ENCODE measurements at regions not wholly inside any gene's neighbourhood (a gene's known extent, or its start where the extent isn't known, plus 50 kb on each side); places are given as distances from the start of the nearest gene placed in this dataset.
"Not testable (repeated sequence)": the region's sequence is repeated elsewhere in the genome, so short reads cannot be mapped to it uniquely, and the experiment has no call there.

- POLR2A ChIA-PET (ENCODE audit: partially characterized antibody): not testable (repeated sequence)
- CTCF ChIA-PET (ENCODE audit: partially characterized antibody): interaction anchor here (0.8 to 2.0 kb wide), 2 partner anchors 17 to 28 kb away, joined by 3 to 5 read pairs; no protein-coding TSS in a partner anchor
Measured at GRCh38 chr4:81580994-81581374, 109.3 kb upstream of the RASGEF1B start.

More at GRCh38 chr4:81580994-81581374, 109.3 kb upstream of the RASGEF1B start:
- not testable (repeated sequence) for H4K5ac ChIP-seq (ENCODE audit: insufficient read length, low read depth, low read length); H3K18ac ChIP-seq (ENCODE audit: extremely low read depth, low read length); H2AK5ac ChIP-seq (ENCODE audit: low read depth, low read length); H3K4me2 ChIP-seq (ENCODE audit: insufficient read depth in 1 of 2, low read depth in 2 of 2, low read length in 2 of 2); H2BK120ac ChIP-seq (replicated peaks; ENCODE audit: low read depth, low read length); H3K79me1 ChIP-seq (ENCODE audit: low read depth, low read length); H3K36me3 ChIP-seq (ENCODE audit: control insufficient read depth in 2 of 4, insufficient read depth in 4 of 4, low read length in 3 of 4); H2BK12ac ChIP-seq (ENCODE audit: low read depth, low read length); H3K79me2 ChIP-seq (ENCODE audit: control insufficient read depth in 1 of 2, insufficient read depth in 2 of 2, low read length in 2 of 2); H4K8ac ChIP-seq (ENCODE audit: extremely low read depth, insufficient read depth, low read length); H4K91ac ChIP-seq (replicated peaks; ENCODE audit: insufficient read length, low read length); H3K14ac ChIP-seq (ENCODE audit: insufficient read length); H3K4me3 ChIP-seq (ENCODE audit: extremely low read depth in 1 of 4, insufficient read depth in 2 of 4, low read depth in 3 of 4, low read length in 4 of 4); DNase-seq (ENCODE audit: low read depth in 1 of 2, low spot score in 2 of 2); H3K56ac ChIP-seq (replicated peaks; ENCODE audit: insufficient read length, low read depth, low read length); FAIRE-seq; H3K23me2 ChIP-seq (ENCODE audit: low read depth, low read length); H3K9me3 ChIP-seq (ENCODE audit: insufficient read depth in 2 of 2, low read depth in 1 of 2, low read length in 1 of 2); H4K20me1 ChIP-seq (replicated peaks in 1 of 2; ENCODE audit: control insufficient read depth in 1 of 2, insufficient read depth in 2 of 2, low read length in 2 of 2); H3K4ac ChIP-seq (replicated peaks; ENCODE audit: insufficient read length, low read depth, low read length); H3K27ac ChIP-seq (ENCODE audit: low read depth, low read length); H3K23ac ChIP-seq (ENCODE audit: insufficient read length); H3K27me3 ChIP-seq (replicated peaks in 1 of 4; ENCODE audit: control insufficient read depth in 3 of 4, extremely low read depth in 1 of 4, insufficient read depth in 3 of 4, low read length in 3 of 4); H3K4me1 ChIP-seq (replicated peaks in 1 of 4; ENCODE audit: control insufficient read depth in 3 of 4, insufficient read depth in 4 of 4, low read length in 3 of 4); H3K9ac ChIP-seq (replicated peaks in 1 of 4; ENCODE audit: extremely low read depth in 1 of 4, low read depth in 3 of 4, low read length in 3 of 4); H2BK20ac ChIP-seq (ENCODE audit: low read length); H2BK15ac ChIP-seq (ENCODE audit: low read length); H2BK5ac ChIP-seq (ENCODE audit: low read depth, low read length); H2AFZ ChIP-seq (ENCODE audit: low read length)
- 96% methylated on average over 3 of the region's 3 CpGs; no CpG with 5 or more reads in 1 of the 2 experiments for WGBS, 2 experiments (ENCODE audit: extremely low coverage in 1 of 2, insufficient coverage in 1 of 2, insufficient read length in 1 of 2, insufficient replicate concordance in 2 of 2, low coverage in 1 of 2, low lambda C conversion rate in 2 of 2, missing lambda C conversion rate in 1 of 2)

Measured in H1 (cell line).